Fibroblast of mammary gland (primary cell): ENCODE measurements at regions not wholly inside any gene's neighbourhood (a gene's known extent, or its start where the extent isn't known, plus 50 kb on each side); places are given as distances from the start of the nearest gene placed in this dataset.

Experiments used
- DNase-seq: peaks from one replicate; pipeline ENCODE4 v3.0.0-alpha.2; 2010; ENCODE audit warnings: low read depth
- H3K4me3 ChIP-seq: 2 replicates; pipeline ENCODE4 v1.5.1; 2011; ENCODE audit warnings: low read depth, mild to moderate bottlenecking, low read length, moderate library complexity; ENCODE audit not compliant: control insufficient read depth
- CTCF ChIP-seq: conservative IDR thresholded peaks from 2 replicates; pipeline ENCODE4 v1.5.1; 2011; ENCODE audit warnings: low read depth, low read length, inconsistent platforms; ENCODE audit not compliant: control insufficient read depth, insufficient read depth

DNA sequence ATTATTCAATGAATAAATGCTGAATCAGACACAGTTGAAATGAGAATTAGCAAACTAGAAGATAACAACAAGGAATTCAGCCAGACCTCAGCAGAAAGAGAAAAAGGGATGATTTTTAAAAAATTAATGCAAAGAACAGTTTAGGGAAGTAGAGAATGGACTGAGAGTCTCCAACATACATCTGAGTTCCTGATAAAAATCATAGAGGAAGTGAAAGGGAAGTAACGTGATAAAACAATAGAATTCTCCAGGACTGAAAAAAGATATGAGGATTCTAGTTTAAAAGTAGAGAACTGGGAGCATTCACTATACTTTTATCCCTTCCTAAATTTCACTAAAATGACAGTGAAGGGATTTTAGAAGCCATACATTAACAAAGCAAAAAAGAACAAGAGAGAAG, 592.0 kb downstream of the SOX6 start:
- DNase-seq = no peak
- no peak for TF ChIP-seq CTCF
- H3K4me3 ChIP-seq = no peak overlapping the region

GRCh38 chr11:15764948-15765347, 591.4 kb downstream of the SOX6 start:
- H3K4me3 ChIP-seq = no peak overlapping the region
- no peak for DNase-seq
- TF ChIP-seq CTCF = no peak

- no peak for TF ChIP-seq CTCF
- no peak overlapping the region for H3K4me3 ChIP-seq
- no peak for DNase-seq
Measured at GRCh38 chr11:15765530-15765929, 590.8 kb downstream of the SOX6 start.

DNA sequence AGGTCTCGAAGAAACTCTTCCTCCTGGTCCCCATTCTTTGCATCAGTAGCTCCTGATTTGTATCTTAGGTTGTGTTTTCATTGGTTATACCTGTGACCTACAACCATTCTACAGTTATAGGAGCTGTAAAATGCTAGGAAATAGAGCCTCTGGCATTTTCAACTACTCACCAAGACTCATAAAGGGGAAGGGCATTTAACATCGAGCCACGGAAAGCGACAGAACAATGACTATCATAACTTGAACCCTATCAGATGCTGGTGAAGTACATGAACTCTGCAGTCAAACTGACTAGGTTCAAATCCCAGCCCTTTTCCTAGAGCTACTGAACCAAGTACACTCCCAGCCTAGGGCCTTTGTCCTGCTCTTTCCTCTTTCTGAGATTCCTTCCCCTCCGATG, 588.0 kb downstream of the SOX6 start:
- TF ChIP-seq CTCF = no peak
- DNase-seq = no peak

DNA sequence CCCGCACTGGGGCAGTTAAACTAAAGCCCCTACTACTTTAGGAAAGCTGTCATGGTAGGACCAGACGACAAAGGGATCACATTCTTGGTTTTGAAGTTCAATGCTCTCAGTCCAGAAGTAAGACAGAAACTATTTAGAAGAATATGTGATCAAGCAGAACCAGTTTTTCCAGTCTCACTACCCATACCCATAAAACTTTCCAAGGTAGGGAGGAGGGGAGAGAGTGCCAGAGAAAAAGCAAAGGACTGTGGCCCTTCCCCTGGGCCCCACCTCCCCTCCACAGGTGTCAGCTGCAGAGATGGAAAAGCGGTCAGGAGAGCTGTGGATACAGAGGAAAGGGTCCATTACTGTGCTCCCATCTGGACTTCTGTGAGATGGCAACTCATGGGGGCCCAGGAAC, 587.1 kb downstream of the SOX6 start:
- TF ChIP-seq CTCF = no peak
- H3K4me3 ChIP-seq = no peak overlapping the region
- DNase-seq = no peak

More for the DNA sequence above, 588.0 kb downstream of the SOX6 start:
- no peak overlapping the region for H3K4me3 ChIP-seq

DNA sequence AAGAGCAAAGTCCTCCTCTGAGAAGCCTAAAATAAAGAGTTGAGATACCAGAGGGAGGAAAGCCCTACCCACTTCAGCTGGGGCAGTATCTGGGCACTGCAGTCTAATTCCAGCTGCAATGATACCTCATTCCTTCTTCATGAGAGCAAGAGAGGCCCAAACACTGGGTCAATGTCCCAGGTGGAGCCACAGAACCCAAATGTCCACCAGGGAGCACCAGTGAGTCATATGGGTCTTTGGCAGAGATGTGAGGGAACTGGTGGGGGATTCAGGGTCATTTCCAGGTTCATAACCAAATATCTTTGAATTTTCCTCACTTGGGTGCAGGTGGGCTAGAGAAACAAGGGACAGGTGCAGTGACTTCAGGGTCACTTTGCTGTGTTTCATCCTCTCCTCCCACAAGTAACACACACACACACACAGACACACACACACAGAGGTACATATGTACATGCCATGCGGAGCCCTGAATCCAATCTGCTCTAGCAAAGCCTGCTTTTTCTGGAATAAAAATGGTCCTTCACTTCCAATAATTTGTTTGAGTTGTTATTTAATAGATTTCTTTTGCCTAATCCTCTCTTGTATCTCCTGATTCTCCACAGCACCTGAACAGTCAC, 585.4 kb downstream of the SOX6 start:
- DNase-seq = peak; percentile 36
- TF ChIP-seq CTCF = peak; percentile 74
- no peak overlapping the region for H3K4me3 ChIP-seq

DNA sequence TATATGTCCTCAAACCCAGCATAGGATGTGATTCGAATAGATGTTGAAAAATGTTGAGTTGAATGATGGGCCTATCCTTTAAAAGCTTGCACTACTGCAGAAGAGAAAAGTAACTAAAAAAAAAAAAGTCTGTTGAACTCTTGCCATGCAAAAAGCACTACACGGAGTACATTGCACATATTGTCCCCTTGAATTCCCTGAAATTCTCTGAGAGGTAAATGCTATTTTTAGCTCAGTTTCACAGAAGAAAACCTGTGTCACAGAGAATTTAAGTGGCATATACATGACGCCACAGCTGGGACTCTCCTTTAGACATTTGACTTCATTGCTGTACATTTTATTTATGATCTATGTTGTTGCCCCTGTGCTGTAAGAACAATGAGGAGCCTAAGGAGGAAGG, 583.8 kb downstream of the SOX6 start:
- no peak overlapping the region for H3K4me3 ChIP-seq
- no peak for DNase-seq
- TF ChIP-seq CTCF = no peak
